HG03571 (cell line): ENCODE measurements at regions not wholly inside any gene's neighbourhood (a gene's known extent, or its start where the extent isn't known, plus 50 kb on each side); places are given as distances from the start of the nearest gene placed in this dataset.

ENCODE experiments used
- ATAC-seq: cut with Tn5 transposase; IDR thresholded peaks from one replicate; pipeline ENCODE4 v1.9.1; 2021; ENCODE audit not compliant: unreplicated experiment

- no peak for ATAC-seq
Measured at GRCh38 chr14:22513066-22513812, 75.8 kb downstream of the DAD1 start.

GRCh38 chr14:22512106-22512814, 76.8 kb downstream of the DAD1 start:
- no peak for ATAC-seq

- ATAC-seq: no peak
Measured at GRCh38 chr14:22510527-22511110, 78.4 kb downstream of the DAD1 start.

- no peak for ATAC-seq
Measured at GRCh38 chr14:22509751-22510300, 79.2 kb downstream of the DAD1 start.

- ATAC-seq: no peak
Measured at GRCh38 chr14:22509036-22509709, 79.9 kb downstream of the DAD1 start.

GRCh38 chr14:22508662-22509035, 80.4 kb downstream of the DAD1 start:
- no peak for ATAC-seq

- ATAC-seq: no peak
Measured at GRCh38 chr14:22508150-22508457, 80.9 kb downstream of the DAD1 start.

- ATAC-seq: no peak
Measured at GRCh38 chr14:22506778-22507351, 82.2 kb downstream of the DAD1 start.

GRCh38 chr14:22506378-22506710, 82.7 kb downstream of the DAD1 start:
- no peak for ATAC-seq

- no peak for ATAC-seq
Measured at GRCh38 chr14:22505697-22506377, 83.2 kb downstream of the DAD1 start.

GRCh38 chr14:22505309-22505696, 83.7 kb downstream of the DAD1 start:
- ATAC-seq: no peak

- ATAC-seq: no peak
Measured at GRCh38 chr14:22502551-22502950, 86.5 kb downstream of the DAD1 start.

- ATAC-seq: no peak
Measured at GRCh38 chr14:22502007-22502406, 87.0 kb downstream of the DAD1 start.

GRCh38 chr14:22500954-22501726, 87.9 kb downstream of the DAD1 start:
- no peak for ATAC-seq

- no peak for ATAC-seq
Measured at GRCh38 chr14:22500525-22500924, 88.5 kb downstream of the DAD1 start.

GRCh38 chr14:22497671-22498093, 91.3 kb downstream of the DAD1 start:
- ATAC-seq: no peak

- ATAC-seq: no peak
Measured at GRCh38 chr14:22497144-22497423, 91.9 kb downstream of the DAD1 start.

GRCh38 chr14:22494486-22495135, 94.4 kb downstream of the DAD1 start:
- no peak for ATAC-seq

- no peak for ATAC-seq
Measured at GRCh38 chr14:22493753-22494152, 95.3 kb downstream of the DAD1 start.
